Spleen (tissue), 11 donors: ENCODE measurements at regions not wholly inside any gene's neighbourhood (a gene's known extent, or its start where the extent isn't known, plus 50 kb on each side); places are given as distances from the start of the nearest gene placed in this dataset.
"Not testable (repeated sequence)": the region's sequence is repeated elsewhere in the genome, so short reads cannot be mapped to it uniquely, and the experiment has no call there.

Experiments used
- DNase-seq: peaks from one replicate; pipeline ENCODE4 v3.0.0-alpha.2; 2020
- H3K27ac ChIP-seq, 8 donors: fragments of 200-600 bp; sonication (generic) in 7 of 8; 1 replicate in 4 of 8; 2 replicates in 4 of 8; pipeline versions ENCODE4 v1.5.0 to v1.8.0; 2016 to 2021; ENCODE audit warnings: inconsistent platforms in 4 of 8, mild to moderate bottlenecking in 4 of 8, moderate library complexity in 1 of 8
- H3K27me3 ChIP-seq, 7 donors: fragments of 200-600 bp; sonication (generic) in 6 of 7; replicated peaks in 1 of 7; 1 replicate in 4 of 7; 2 replicates in 3 of 7; pipeline versions ENCODE4 v1.5.0 to v1.8.0; 2016 to 2021; ENCODE audit warnings: inconsistent platforms in 3 of 7, mild to moderate bottlenecking in 1 of 7
- H3K36me3 ChIP-seq, 6 donors: fragments of 200-600 bp; sonication (generic) in 5 of 6; 1 replicate in 4 of 6; 2 replicates in 2 of 6; pipeline versions ENCODE4 v1.5.0 to v1.8.0; 2016 to 2021; ENCODE audit warnings: inconsistent platforms in 2 of 6
- H3K4me1 ChIP-seq, 6 donors: fragments of 200-600 bp; sonication (generic) in 5 of 6; 1 replicate in 3 of 6; 2 replicates in 3 of 6; pipeline versions ENCODE4 v1.5.0 to v1.8.0; 2016 to 2021; ENCODE audit warnings: inconsistent platforms in 3 of 6
- H3K4me3 ChIP-seq, 8 donors: fragments of 200-600 bp; sonication (generic) in 7 of 8; 1 replicate in 4 of 8; 2 replicates in 4 of 8; pipeline versions ENCODE4 v1.5.0 to v1.8.0; 2016 to 2021; ENCODE audit warnings: inconsistent platforms in 4 of 8, mild to moderate bottlenecking in 4 of 8, moderate library complexity in 2 of 8
- H3K9me3 ChIP-seq, 8 donors: fragments of 200-600 bp; sonication (generic) in 7 of 8; 1 replicate in 4 of 8; 2 replicates in 4 of 8; pipeline versions ENCODE4 v1.5.0 to v1.8.0; 2016 to 2021; ENCODE audit warnings: inconsistent platforms in 4 of 8
- CTCF ChIP-seq, 11 experiments: fragments of 200-600 bp in 7 of 11; fragments of 450-650 bp in 4 of 11; sonication (generic) in 4 of 11; IDR thresholded peaks in 8 of 11; conservative IDR thresholded peaks in 3 of 11; 1 replicate in 7 of 11; 2 replicates in 4 of 11; pipeline versions ENCODE4 v1.4.0 to v1.8.0; 2016 to 2021; ENCODE audit warnings: antibody characterized with exemption in 11 of 11, inconsistent platforms in 4 of 11, mild to moderate bottlenecking in 1 of 11
- POLR2A ChIP-seq, 3 donors: fragments of 450-650 bp; IDR thresholded peaks; one replicate each; pipeline ENCODE4 v1.5.1; 2017; ENCODE audit warnings: antibody characterized with exemption in 3 of 3, mild to moderate bottlenecking in 1 of 3
- POLR2AphosphoS5 ChIP-seq, 3 donors: sonication (generic); formaldehyde crosslinking; IDR thresholded peaks; one replicate each; pipeline ENCODE4 v1.5.1; 2017; ENCODE audit warnings: antibody characterized with exemption in 3 of 3
- WGBS, 5 donors: extraction: QIAGEN DNeasy Blood & Tissue Kit in 3 of 5; methylation state at CpG; one replicate each; pipeline versions ENCODE4 v1.1.5 to v1.1.7; 2013 to 2018; 5-methylcytosine and 5-hydroxymethylcytosine counted together
- intact Hi-C: fragments of 100-400 bp; cut with DNase I; formaldehyde crosslinking; loops from one replicate; pipeline ENCODE4 v1.15.0; 2023; ENCODE audit warnings: low total_unique reads
- donor health status: healthy with polysubstance abuse.
- donor health status: DM: no; HTN: no; CAD: no; lungs with moderate emphysema.
- donor health status: DM: no; HTN: no; CAD: no.
- donor health status: Bipolar disorder and iron deficiency.
- donor health status: healthy.
- donor health status: DM: no; HTN: no; CAD: no.
- donor health status: DM: yes; HTN: yes; CAD: no.

GRCh38 chr5:120345947-120346346 is 118.2 kb upstream of the PRR16 start:
- Histone ChIP-seq H3K27me3 (no peaks in the 10 kb centered on the region), H3K36me3 (no peaks in the 10 kb centered on the region), H3K9me3 (peaks cover 0 to 8% (median 2%) of the 10 kb centered on the region in 8 donors), H3K4me3 (no peak overlapping the region), H3K4me1 (no peaks in the 10 kb centered on the region), H3K27ac (no peak overlapping the region)
- no peak for DNase-seq
- no peak for TF ChIP-seq CTCF (IDR thresholded peaks at IDR 0.05 in 8 of 11, conservative IDR thresholded peaks at IDR 0.05 in 3 of 11)
- TF ChIP-seq POLR2A (IDR thresholded peaks at IDR 0.05): no peak
- intact Hi-C loops: no loop called here
- WGBS, 5 donors: 79 to 90% (median 89%) methylated on average over 4 of the region's 4 CpGs

- H3K4me3 ChIP-seq, intact Hi-C loops, DNase-seq, H3K27me3 ChIP-seq, H3K4me1 ChIP-seq, H3K27ac ChIP-seq, H3K36me3 ChIP-seq: not testable (repeated sequence)
- 84 to 92% (median 90%) methylated on average over 5 of the region's 5 CpGs for WGBS, 5 donors
- H3K9me3 ChIP-seq: peaks cover 0 to 17% (median 11%) of the 10 kb centered on the region in 8 donors
Observed at GRCh38 chr5:120351071-120351470, 113.0 kb upstream of the PRR16 start.

- Histone ChIP-seq H3K4me1 (no peaks in the 10 kb centered on the region), H3K36me3 (no peaks in the 10 kb centered on the region), H3K27ac (no peak overlapping the region), H3K4me3 (no peak overlapping the region), H3K9me3 (peaks cover 0 to 17% (median 11%) of the 10 kb centered on the region in 8 donors), H3K27me3 (no peaks in the 10 kb centered on the region)
- 89 to 98% (median 90%) methylated on average over 2 of the region's 2 CpGs for WGBS, 5 donors
- TF ChIP-seq CTCF (IDR thresholded peaks at IDR 0.05 in 8 of 11, conservative IDR thresholded peaks at IDR 0.05 in 3 of 11) (no peak), POLR2AphosphoS5 (IDR thresholded peaks at IDR 0.05) (no peak), POLR2A (IDR thresholded peaks at IDR 0.05) (no peak)
- DNase-seq: no peak
- intact Hi-C loops: no loop called here
Observed at GRCh38 chr5:120354126-120354525, 110.0 kb upstream of the PRR16 start.

GRCh38 chr5:120358949-120359348 is 105.2 kb upstream of the PRR16 start:
- no peak for TF ChIP-seq CTCF (IDR thresholded peaks at IDR 0.05 in 8 of 11, conservative IDR thresholded peaks at IDR 0.05 in 3 of 11)
- Histone ChIP-seq H3K9me3 (no peaks in the 10 kb centered on the region), H3K27ac (no peak overlapping the region), H3K4me3 (no peak overlapping the region), H3K4me1 (no peaks in the 10 kb centered on the region), H3K36me3 (no peaks in the 10 kb centered on the region), H3K27me3 (no peaks in the 10 kb centered on the region)
- WGBS, 5 donors: 81 to 93% (median 87%) methylated on average over 3 of the region's 3 CpGs
- intact Hi-C loops: no loop called here
- no peak for DNase-seq

- H3K9me3 ChIP-seq: no peaks in the 10 kb centered on the region
- no peaks in the 10 kb centered on the region for H3K4me1 ChIP-seq
- H3K4me3 ChIP-seq: no peak overlapping the region
- TF ChIP-seq POLR2A (IDR thresholded peaks at IDR 0.05): no peak
- no peak for TF ChIP-seq POLR2AphosphoS5 (IDR thresholded peaks at IDR 0.05)
- no peak for TF ChIP-seq CTCF (IDR thresholded peaks at IDR 0.05 in 8 of 11, conservative IDR thresholded peaks at IDR 0.05 in 3 of 11)
- no peaks in the 10 kb centered on the region for H3K27me3 ChIP-seq
- WGBS, 5 donors: 76 to 86% (median 85%) methylated on average over 3 of the region's 3 CpGs
- no peak for DNase-seq
- intact Hi-C loops: no loop called here
- H3K36me3 ChIP-seq: no peaks in the 10 kb centered on the region
- no peak overlapping the region for H3K27ac ChIP-seq
Observed at GRCh38 chr5:120361941-120362340, 102.2 kb upstream of the PRR16 start.
